Raji (cell line): ENCODE measurements at regions not wholly inside any gene's neighbourhood (a gene's known extent, or its start where the extent isn't known, plus 50 kb on each side); places are given as distances from the start of the nearest gene placed in this dataset.

Source experiments
- POLR2A ChIP-seq: IDR thresholded peaks from 2 replicates; pipeline ENCODE4 v1.6.1; 2011; ENCODE audit warnings: low read depth, low read length, control low read depth; ENCODE audit not compliant: insufficient read depth

DNA sequence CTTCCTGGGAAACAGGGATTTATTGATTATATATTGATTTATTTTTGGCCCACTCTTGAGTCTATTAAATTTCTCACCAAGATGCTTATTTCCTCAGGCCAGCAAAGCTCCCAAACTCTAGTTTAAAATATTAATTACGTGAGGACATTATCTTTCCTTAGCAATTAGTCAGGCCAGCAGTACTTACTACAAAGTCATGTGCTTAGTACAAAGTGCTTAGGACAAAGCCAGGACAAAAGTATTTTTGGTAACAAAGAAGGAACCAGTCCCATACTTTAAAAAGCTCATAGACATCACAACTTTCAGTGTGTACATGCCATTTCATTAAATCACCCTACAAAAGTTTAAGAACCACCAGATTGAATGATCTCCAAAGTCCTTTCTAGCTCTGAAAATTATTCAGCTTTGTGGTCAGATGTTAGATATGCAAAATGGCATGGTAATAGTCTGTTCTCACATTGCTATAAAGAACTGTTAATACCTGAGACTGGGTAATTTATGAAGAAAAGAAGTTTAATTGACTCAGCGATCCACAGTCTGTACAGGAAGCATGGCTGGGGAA is 94.7 kb upstream of the PWP1 start:
- TF ChIP-seq POLR2A: no peak

DNA sequence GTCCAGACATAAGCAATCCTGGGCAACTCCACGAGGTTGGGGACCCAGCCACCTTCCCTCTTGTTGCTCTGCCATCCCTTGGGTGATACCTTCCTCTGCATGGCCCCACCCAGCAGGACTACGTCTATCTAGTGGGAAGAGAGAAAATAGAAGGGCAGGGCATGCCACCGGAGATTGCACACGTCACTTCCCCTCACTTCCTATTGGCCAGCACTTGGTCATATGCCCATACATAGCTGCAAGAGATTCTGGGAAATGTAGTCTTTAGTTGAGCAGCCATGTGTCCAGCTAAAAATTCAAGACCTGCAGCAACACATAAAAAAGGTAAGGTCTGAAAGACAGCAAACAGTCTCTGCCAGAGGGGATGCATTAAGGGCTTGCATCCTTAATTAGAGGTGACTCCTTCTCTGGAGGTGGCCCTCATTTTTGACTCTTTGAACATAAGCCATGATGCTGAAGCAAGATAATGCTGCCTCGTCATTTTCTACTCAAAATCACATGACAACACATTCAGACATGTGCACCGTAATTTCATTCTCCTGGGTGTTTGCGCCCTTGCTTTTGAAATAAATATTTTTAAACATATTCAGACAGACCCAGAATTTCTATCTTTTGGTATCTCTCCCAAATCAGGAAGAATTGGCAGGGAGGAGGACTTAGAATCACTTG is 91.8 kb upstream of the PWP1 start:
- TF ChIP-seq POLR2A: no peak

DNA sequence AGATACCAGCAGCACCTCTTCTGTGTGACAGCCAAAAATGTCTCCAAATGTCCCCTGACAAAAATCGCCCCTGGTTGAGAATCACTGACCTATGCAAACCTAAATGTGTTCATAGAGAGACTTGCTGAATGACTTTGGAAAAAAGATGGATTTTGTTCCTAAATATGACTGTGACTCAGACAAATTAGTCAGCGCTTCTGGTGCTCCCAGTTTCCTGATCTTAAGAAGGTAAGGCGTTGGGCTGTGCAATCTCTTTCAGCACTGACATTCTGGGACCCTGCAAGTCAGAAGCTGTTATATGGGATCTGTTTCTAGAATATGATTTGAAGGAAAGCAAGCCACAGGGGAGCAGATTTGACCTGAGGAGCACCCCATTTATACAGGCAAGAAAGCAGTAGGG is 90.6 kb upstream of the PWP1 start:
- TF ChIP-seq POLR2A: no peak

DNA sequence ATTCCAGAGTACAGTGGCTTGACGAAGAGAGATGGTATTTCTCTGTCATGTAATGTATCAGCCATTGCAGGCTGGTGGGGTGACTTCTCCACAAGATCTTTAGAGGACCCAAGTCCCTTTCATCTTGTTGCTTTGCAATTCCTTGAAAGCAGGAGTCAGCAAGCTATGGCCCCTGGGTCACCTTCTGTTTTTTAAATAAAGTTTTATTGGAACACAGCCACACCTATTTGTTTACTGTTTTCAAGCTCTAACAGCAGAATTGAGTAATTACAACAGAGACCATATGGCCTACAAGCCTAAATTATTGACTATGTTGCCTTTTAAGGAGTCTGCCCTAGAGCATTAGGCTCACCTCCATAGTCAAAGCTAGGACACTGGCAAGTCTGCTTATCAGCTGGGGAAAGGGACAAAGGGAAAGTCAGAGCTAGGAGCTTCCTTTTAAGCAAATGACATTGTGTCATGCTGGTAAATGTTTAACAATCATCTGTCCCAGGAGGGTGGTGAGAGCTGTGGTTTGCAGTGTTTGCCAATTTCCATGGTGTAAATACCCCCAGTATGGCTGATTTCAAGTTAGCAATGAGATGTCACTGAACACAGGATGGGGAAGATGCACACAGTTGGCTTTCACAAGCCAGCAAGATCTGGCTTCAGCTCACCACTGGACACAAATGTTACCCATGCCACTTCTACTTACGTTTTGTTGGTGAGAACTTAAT is 87.7 kb upstream of the PWP1 start:
- TF ChIP-seq POLR2A: no peak

DNA sequence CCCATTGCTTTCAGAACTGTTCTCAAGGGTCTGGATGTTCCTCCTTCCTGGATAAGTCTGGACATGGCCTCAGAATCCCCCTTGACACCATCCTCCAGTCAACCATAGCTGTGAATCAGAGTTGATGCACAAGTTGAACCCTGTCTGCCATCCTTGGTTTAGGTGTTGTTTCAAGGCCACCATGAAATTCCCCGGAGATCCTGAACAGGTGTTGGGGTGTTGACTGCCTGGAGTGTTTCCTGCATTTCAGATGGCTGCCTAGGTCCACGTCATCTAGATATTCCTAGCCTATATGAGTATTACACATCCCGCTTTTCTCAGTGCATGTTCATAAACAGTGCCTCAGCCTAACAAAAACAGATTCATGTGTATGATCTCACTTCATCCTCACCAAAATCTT is 86.7 kb upstream of the PWP1 start:
- TF ChIP-seq POLR2A: no peak

DNA sequence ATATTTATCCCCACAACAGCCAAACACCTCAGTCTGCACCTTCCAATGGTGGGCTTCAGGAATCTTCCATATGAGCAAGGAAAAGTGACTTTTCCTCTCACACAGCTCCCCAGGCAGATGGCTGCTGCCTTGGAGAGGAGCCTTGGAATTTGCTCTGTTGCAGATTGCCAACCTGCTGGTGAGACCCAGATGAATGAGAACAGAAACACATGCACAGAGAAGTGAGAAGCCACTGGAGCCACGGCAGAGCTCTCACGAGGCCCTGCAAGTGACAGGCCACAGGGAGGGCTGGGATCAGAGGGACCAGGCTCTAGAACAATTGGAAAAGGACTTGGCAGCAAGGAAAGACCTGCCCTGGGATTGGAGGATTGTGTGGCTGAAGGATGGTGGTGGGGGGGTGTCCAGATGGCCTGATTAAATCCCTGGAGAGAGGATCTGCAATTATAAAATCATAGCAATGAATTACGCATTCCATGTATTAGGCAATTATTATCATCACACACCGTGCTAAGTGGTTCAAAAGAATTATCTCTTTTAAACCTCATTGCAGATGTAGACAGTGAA is 84.9 kb upstream of the PWP1 start:
- no peak for TF ChIP-seq POLR2A

DNA sequence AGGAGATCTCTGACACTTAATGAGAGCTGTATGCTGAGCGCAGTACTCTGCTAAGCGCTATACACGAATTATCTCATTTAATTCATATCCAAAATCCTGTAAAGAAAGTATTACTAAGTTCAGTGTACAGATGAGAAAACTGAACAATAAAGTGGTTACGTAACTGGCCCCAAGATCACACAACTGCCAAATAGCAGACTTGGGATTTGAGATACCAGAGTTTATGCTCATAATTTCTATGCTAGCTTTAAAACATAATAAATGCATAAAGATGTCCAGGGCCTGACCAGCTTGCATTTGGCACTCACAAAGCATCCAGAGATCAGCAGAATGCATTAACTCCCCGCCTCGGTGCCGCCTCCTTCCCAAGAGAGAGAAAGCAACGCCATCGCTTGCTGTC is 83.2 kb upstream of the PWP1 start:
- TF ChIP-seq POLR2A: no peak

DNA sequence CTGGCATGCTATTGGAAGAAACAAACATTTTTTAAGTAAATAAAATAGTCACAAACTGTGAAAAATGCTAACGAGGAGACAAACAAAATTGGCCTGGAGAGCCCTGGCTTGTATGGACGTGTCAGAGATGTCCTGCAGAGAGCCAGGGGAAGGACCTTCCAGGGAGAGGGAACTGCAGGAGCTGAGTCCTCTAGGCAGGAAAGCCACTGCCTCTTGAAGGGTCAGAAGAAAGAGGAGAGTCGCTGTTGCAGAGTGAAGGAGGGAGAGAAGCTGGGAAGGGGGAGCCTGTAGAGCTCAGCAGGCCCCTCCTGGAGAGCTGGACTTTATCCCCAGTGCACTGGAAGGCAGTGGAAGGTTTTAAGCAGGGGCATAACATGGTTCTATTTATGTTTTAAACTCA is 80.3 kb upstream of the PWP1 start:
- no peak for TF ChIP-seq POLR2A

DNA sequence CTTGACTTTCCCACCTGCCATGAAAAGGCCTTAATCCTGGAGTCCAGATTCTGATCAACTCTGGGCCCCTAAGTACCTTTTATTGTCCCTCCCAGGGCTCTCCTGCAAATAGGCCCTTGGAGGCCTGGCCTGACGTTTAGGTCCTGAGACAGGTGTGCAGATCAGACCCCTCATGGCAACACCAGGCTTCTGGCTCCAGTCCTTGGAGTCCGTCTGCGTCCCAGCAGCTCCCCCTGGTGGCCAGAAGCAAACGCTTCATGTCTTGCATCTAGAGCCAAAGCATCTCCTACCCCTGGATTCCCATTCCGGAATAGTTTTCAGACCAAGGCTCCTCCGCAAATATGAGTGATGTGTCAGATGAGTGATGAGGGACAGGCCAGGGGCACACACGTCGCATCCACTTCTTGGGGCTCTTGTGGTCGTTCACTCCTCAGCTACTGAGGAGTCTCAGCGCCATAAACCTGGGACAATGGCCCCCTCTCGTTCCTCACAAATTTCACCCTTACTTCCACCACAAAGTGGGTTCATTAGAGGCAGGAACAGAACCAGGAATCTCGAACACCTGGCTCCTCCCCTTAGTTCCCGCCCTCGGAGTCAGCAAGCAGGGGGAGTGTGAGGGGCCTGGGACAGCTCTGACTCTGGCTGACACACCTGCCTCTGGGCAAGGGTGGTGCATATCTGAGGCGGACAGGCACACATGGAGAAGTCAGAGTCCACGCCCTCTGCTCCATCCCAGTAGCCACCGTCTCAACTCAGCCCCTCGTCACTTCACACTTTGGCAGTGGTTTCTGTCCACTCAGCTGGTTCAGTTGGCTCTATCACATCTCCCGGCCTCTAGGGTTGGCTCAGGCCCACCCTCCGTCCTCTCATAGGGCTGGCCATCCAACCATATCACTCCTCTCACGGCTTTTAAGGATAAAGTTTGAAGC is 77.9 kb upstream of the PWP1 start:
- no peak for TF ChIP-seq POLR2A

DNA sequence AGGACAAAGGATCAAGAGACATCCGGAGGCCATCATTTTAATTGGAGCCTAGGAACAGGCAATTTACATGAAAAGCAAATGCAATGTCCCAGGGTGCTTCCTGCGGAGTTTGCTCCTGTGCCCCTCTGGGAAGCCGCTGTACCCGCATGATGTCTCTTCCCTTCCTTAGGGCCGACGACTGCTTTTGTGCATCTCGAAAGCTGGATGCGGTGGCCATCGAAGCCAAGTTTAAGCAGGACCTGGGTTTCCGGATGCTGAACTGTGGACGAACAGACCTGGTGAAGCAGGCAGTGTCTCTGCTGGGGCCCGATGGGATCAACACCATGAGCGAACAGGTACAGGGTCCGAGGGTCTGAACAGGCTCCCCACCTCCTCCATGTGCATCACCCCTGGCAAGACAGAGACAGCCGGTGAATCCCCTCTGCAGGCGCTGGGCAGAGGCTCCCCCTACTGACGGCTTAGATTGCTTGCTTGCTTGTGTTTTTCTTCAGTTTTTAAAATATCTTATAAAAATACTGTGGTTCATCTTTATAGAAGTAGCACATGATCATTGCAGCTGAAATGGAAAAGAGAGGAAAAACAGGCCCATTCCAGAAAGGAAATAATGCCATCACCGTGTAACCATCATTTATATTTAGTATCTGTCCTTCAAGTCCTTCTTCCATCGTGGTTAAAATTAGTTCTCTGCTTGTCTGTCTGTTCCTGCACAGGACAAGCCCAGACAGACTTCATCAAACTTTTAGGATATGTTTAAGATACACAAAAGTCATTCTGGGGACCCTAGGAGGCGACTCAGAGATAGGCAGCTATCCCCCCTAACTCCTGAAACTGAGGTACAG is 75.4 kb upstream of the PWP1 start:
- TF ChIP-seq POLR2A: no peak

DNA sequence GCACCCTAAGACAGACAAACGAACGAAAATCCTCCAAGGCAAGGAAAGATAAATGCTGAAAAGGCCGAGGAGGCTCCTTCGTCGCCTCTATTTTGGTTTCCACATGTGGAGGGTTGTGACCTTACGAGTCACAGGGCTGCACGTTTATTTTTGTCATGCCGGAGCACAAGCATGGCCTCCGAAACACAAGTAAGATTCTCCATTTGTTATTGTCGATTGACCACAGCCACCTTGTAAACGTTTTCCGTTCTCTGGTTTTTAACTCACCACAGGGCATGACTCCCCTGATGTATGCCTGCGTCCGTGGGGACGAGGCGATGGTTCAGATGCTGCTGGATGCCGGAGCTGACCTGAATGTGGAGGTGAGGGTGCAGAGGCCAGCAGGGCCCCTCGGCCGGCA is 73.1 kb upstream of the PWP1 start:
- no peak for TF ChIP-seq POLR2A

DNA sequence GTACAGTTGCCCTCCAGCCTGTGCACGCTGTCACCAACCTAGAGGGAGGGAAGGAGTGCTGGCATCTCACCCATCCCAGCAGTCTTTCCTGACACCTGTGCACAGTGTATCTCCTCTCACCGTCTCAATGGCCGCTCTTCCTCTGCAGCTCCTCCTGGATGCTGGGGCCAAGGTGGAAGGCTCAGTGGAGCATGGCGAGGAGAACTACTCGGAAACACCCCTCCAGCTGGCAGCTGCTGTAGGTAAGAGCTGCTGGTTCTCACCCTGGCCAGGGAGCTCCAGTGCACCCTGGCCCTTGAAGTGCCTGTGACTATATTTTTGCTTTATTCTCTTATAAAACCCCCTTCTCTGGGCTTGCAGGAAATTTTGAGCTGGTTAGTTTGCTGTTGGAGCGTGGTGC is 68.7 kb upstream of the PWP1 start:
- TF ChIP-seq POLR2A: no peak

DNA sequence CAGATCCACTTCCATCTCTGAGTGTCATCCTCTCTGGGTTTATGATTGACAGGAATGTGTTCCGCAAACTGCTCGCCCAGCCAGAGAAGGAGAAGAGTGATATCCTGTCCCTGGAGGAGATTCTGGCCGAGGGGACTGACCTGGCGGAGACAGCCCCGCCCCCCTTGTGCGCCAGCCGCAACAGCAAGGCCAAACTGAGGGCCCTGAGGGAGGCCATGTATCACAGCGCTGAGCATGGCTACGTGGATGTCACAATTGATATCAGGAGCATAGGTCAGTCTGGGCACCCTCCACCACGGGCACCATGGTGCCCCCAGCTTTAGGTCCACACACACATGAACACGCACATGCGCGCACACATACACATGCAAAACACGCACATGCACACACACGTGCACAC is 67.5 kb upstream of the PWP1 start:
- TF ChIP-seq POLR2A: no peak

DNA sequence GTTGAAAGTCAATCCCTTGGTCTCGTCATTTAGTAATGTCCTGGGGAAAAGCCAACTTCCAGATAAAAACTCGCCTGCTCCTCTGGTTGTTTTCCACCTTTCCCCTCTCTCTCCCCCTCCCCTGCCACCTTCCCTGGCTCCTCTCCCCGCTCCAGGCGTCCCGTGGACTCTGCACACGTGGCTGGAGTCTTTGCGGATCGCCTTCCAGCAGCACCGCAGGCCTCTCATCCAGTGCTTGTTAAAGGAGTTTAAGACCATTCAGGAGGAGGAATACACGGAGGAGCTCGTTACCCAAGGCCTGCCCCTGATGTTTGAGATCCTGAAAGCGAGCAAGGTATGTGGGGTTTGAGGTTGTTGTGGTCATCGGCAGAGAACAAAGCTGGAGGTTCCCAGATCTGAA is 65.8 kb upstream of the PWP1 start:
- no peak for TF ChIP-seq POLR2A

DNA sequence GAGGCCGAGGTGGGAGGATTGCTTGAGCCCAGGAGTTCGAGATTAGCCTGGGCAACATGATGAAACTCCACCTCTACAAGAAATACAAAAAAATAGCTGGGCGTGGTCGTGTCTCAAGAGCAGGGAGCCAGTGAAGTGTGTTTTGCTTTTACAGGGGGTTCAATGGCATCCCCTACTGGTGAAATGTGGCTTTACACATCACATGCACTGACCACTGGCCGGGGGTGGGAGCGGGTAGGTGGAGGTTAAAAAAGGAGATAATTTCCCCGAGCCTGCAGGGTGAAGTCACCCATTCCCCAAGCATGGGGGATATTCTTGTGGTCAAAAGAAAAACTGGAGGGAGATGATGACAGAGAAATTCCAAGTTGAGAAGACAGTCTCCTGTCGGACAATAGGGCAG is 63.6 kb upstream of the PWP1 start:
- TF ChIP-seq POLR2A: no peak

DNA sequence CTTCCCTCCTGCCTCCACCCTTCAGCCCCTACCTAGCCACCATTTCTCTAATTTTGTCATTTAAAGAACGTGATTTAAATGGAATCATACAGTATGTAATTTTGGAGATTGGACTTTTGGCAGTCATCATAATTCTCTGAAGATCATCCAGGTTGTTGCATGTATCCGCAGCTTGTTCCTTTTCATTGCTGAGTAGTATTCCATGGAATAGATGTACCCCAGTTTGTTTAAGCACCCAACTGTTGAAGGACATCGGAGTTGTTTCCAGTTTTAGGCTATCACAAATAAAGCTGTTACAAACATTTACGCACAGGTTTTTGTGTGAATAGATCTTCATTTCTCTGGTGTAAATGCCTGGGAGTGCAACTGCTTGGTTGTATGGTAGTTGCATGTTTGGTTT is 61.1 kb upstream of the PWP1 start:
- no peak for TF ChIP-seq POLR2A
